ENCODE measurements at regions not wholly inside any gene's neighbourhood (a gene's known extent, or its start where the extent isn't known, plus 50 kb on each side); places are given as distances from the start of the nearest gene placed in this dataset.

DNA sequence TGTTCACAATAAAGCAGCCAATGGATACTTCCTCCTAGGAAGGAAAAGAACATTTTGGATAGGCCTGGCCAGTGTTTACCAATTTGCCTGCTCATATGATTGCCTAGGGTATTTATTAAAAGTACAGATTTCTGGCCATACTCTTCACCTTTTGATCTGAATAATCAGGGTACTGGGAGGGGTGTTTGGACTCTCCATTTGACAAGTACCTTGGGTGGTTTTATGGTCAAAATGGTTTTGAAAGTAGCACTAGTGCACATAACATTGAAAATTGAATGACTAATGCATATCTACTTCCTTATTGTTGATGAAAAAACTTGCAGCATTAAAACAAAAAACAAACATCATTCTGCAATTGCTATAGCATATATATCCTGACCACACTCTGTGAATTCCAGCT is 333.3 kb upstream of the CDH2 start:
- Histone ChIP-seq H3K36me3 (ENCODE audit: control insufficient read depth, insufficient read depth, low read length) (no peaks in the 10 kb centered on the region), H3K4me1 (ENCODE audit: control insufficient read depth, insufficient read depth, low read length) (no peaks in the 10 kb centered on the region), H3K27me3 (ENCODE audit: control insufficient read depth, insufficient read depth, low read length) (no peaks in the 10 kb centered on the region), H3K27ac (ENCODE audit: low read depth, low read length) (no peak overlapping the region), H3K9ac (ENCODE audit: low read length) (no peak overlapping the region), H3K4me3 (ENCODE audit: low read length) (no peak overlapping the region)

DNA sequence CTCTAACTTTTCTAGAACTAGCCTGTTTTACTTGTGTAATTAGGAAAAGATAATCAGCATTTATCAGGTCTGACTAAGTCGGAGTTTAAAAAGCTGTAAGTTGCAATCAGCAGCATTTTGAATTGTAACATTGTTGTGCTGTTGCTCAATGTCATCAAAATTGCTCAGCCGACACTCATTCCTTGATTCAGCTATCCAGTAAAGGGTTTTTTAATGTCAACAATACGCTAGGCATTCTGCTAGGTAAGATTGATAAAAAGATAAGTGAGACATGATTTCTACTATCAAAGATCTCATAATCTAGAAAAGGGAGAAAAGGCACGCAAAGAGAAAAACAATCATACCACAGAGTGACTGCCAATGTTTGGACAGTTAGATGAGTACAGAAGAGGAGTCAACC is 327.1 kb upstream of the CDH2 start:
- Histone ChIP-seq H3K27me3 (ENCODE audit: control insufficient read depth, insufficient read depth, low read length) (no peaks in the 10 kb centered on the region), H3K9ac (ENCODE audit: low read length) (no peak overlapping the region), H3K4me1 (ENCODE audit: control insufficient read depth, insufficient read depth, low read length) (no peaks in the 10 kb centered on the region), H3K27ac (ENCODE audit: low read depth, low read length) (no peak overlapping the region), H3K36me3 (ENCODE audit: control insufficient read depth, insufficient read depth, low read length) (no peaks in the 10 kb centered on the region), H3K4me3 (ENCODE audit: low read length) (no peak overlapping the region)

DNA sequence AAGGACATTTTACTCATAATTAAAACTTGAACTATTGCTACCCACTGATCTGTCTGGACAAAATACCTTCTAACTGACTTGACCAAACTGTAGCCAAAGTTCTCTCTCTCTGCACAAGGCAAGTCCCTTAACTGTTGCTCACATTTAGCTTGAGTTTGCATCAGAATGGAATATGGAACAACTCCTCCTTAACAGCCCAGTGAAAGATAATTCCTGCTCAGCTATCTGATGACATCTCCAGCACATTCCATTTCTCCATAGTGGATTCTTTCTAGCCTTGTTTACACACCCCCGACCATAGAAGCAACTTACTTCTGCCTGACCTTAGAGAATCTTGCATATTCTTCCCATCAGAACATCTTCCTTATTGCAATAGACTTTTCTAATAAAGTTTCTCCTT is 317.2 kb upstream of the CDH2 start:
- Histone ChIP-seq H3K4me3 (ENCODE audit: low read length) (no peak overlapping the region), H3K27me3 (ENCODE audit: control insufficient read depth, insufficient read depth, low read length) (no peaks in the 10 kb centered on the region), H3K36me3 (ENCODE audit: control insufficient read depth, insufficient read depth, low read length) (no peaks in the 10 kb centered on the region), H3K4me1 (ENCODE audit: control insufficient read depth, insufficient read depth, low read length) (no peaks in the 10 kb centered on the region), H3K27ac (ENCODE audit: low read depth, low read length) (no peak overlapping the region), H3K9ac (ENCODE audit: low read length) (no peak overlapping the region)

DNA sequence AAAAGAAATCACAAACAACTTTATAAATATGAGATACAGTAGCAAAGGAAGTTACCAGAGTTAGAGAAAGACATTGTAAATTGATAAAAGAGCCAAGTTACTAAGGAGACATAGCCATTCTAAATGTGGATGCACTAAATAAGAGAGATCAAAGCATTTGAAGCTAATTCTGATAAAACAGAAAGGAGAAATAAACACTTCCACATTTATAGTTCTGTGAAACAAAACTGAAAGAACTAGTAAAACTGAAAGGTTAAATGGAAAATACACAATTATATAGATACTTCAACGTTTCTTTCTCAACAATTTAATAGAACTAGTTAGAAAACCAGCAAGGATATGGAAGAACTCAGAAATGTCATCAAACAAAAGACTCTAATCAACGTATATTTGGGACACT is 309.0 kb upstream of the CDH2 start:
- H3K27ac ChIP-seq (ENCODE audit: low read depth, low read length), result no peak overlapping the region
- no peak overlapping the region for H3K9ac ChIP-seq (ENCODE audit: low read length)
- no peaks in the 10 kb centered on the region for H3K4me1 ChIP-seq (ENCODE audit: control insufficient read depth, insufficient read depth, low read length)
- H3K36me3 ChIP-seq (ENCODE audit: control insufficient read depth, insufficient read depth, low read length), result no peaks in the 10 kb centered on the region
- H3K27me3 ChIP-seq (ENCODE audit: control insufficient read depth, insufficient read depth, low read length), result no peaks in the 10 kb centered on the region
- H3K4me3 ChIP-seq (ENCODE audit: low read length), result no peak overlapping the region

DNA sequence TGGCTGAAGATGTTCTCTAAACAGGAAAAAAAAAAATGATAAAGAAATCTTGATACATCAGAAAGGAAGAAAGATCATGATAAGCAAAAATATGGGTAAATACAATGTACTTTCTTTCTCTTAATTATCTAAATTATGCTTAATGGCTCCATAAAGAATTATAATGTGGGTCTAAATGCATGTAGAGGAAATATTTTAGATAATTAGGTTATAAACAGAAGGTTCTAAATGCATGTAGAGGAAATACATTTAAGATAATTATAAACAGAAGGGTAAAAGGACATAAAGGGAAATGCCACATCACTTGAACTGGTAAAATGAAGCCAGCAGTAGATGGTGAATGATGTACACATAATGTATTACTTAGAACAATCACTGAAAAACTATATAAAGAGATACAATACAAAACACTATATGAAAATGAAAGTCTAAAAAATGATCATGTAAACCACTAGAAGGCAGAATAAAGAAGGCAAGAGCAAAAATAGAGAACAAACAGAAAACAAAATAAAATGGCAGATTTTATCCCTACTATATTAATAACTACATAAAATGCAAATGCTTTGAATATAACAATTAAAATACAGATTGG is 308.4 kb upstream of the CDH2 start:
- Histone ChIP-seq H3K36me3 (ENCODE audit: control insufficient read depth, insufficient read depth, low read length) (no peaks in the 10 kb centered on the region), H3K27me3 (ENCODE audit: control insufficient read depth, insufficient read depth, low read length) (no peaks in the 10 kb centered on the region), H3K27ac (ENCODE audit: low read depth, low read length) (no peak overlapping the region), H3K4me3 (ENCODE audit: low read length) (no peak overlapping the region), H3K4me1 (ENCODE audit: control insufficient read depth, insufficient read depth, low read length) (no peaks in the 10 kb centered on the region), H3K9ac (ENCODE audit: low read length) (no peak overlapping the region)

DNA sequence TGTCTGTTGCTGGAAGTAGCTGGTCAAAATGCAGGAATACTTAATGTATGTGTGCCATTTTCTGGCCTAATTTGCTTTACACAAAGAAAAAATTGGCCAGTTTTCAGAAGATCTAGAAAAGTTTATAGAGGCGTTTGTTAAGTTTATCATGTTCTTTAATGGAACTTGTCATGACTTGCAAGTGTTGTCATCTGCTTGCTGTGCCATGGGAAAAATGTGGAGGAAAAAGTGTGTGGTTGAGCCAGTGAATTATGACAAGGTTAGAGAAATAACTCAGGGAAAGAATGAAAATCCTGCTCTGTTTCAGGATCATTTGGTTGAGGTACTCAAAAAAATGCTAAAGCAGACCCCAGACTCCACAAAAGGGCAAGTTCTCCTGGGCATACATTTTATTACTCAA is 301.6 kb upstream of the CDH2 start:
- H3K27me3 ChIP-seq (ENCODE audit: control insufficient read depth, insufficient read depth, low read length), result no peaks in the 10 kb centered on the region
- H3K9ac ChIP-seq (ENCODE audit: low read length), result no peak overlapping the region
- H3K4me3 ChIP-seq (ENCODE audit: low read length), result no peak overlapping the region

DNA sequence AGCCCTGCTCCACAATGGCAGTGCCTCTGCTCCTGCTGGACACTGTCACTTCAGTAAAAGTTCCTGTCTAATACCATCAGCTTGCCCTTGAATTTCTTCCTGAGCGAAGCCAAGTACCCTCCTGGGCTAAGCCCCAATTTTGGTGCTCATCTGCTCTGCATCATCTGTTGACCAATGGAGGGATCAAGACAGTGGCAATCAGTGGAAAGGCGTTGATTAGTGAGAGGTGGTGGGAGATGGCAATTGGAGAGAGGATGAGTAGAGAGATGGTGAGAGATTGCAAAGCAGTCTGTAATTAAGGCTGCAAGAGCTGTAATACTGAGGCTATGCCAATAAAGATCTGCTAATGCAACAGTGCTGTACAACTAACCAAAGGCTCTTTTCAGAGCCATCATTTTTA is 299.4 kb upstream of the CDH2 start:
- Histone ChIP-seq H3K4me3 (ENCODE audit: low read length) (no peak overlapping the region), H3K27ac (ENCODE audit: low read depth, low read length) (no peak overlapping the region), H3K27me3 (ENCODE audit: control insufficient read depth, insufficient read depth, low read length) (no peaks in the 10 kb centered on the region), H3K4me1 (ENCODE audit: control insufficient read depth, insufficient read depth, low read length) (no peaks in the 10 kb centered on the region), H3K36me3 (ENCODE audit: control insufficient read depth, insufficient read depth, low read length) (no peaks in the 10 kb centered on the region), H3K9ac (ENCODE audit: low read length) (no peak overlapping the region)

More for the DNA sequence above, 301.6 kb upstream of the CDH2 start:
- H3K27ac ChIP-seq (ENCODE audit: low read depth, low read length), result no peak overlapping the region
- no peaks in the 10 kb centered on the region for H3K36me3 ChIP-seq (ENCODE audit: control insufficient read depth, insufficient read depth, low read length)
- no peaks in the 10 kb centered on the region for H3K4me1 ChIP-seq (ENCODE audit: control insufficient read depth, insufficient read depth, low read length)

DNA sequence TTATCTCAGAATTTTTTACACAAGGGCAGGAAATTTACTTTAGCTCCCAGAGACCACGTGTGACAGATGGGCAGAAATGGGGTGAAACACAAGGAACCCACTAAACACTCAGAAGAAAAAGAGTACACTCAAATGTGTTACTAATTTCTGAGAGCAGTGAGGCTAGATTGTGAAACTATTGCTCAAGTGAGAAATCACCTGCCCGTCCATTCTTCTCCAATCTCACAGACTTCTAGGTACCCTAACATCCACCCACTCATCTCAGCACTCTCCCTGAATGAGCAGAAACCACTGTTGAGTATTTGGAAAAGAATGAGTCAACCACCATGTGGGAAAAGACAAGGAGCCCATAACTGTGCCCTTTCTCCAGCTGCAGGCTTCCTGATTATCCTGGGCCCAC is 293.0 kb upstream of the CDH2 start:
- Histone ChIP-seq H3K36me3 (ENCODE audit: control insufficient read depth, insufficient read depth, low read length) (no peaks in the 10 kb centered on the region), H3K4me3 (ENCODE audit: low read length) (no peak overlapping the region), H3K27me3 (ENCODE audit: control insufficient read depth, insufficient read depth, low read length) (no peaks in the 10 kb centered on the region), H3K4me1 (ENCODE audit: control insufficient read depth, insufficient read depth, low read length) (no peaks in the 10 kb centered on the region), H3K9ac (ENCODE audit: low read length) (no peak overlapping the region), H3K27ac (ENCODE audit: low read depth, low read length) (no peak overlapping the region)

DNA sequence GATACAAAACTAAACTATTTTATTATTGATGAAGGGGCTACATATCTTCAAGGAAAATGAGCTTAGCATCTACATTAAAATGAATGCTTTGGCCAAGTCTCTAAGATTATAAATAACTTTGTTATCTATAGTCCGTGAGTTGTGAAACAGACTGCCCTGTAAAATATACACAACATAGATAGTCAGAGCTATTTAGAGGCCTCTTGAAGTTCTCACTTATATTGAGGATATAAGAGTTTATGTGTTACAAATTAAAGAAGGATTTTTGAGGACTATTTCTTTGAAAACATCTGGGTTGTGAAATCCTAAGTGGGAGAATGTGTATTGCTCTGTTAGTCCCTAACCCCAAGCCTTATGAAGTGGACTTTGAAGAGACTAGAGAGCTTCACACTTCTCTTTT is 292.0 kb upstream of the CDH2 start:
- Histone ChIP-seq H3K27ac (ENCODE audit: low read depth, low read length) (no peak overlapping the region), H3K4me3 (ENCODE audit: low read length) (no peak overlapping the region)

DNA sequence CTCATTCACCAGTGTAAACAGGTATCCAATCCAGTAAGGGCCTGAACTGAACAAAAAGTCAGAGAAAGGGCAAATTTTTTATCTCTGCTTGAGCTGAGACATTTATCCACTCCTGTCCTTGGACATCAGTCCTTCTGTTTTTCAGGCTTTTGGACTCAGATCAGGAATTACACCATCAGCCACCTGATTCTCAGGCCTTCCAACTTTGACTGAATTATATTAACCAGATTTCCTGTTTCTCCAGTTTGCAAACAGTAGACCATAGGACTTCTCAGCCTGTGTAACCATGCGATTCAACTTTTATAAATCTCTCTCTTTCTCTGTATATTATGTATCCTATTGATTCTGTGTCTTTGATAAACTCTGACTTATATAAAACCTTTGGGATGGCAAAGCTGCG is 289.3 kb upstream of the CDH2 start:
- no peak overlapping the region for H3K9ac ChIP-seq (ENCODE audit: low read length)
- H3K27ac ChIP-seq (ENCODE audit: low read depth, low read length), result no peak overlapping the region
- no peaks in the 10 kb centered on the region for H3K27me3 ChIP-seq (ENCODE audit: control insufficient read depth, insufficient read depth, low read length)

More for the DNA sequence above, 292.0 kb upstream of the CDH2 start:
- H3K9ac ChIP-seq (ENCODE audit: low read length), result no peak overlapping the region
- no peaks in the 10 kb centered on the region for H3K4me1 ChIP-seq (ENCODE audit: control insufficient read depth, insufficient read depth, low read length)
- no peaks in the 10 kb centered on the region for H3K36me3 ChIP-seq (ENCODE audit: control insufficient read depth, insufficient read depth, low read length)
- H3K27me3 ChIP-seq (ENCODE audit: control insufficient read depth, insufficient read depth, low read length), result no peaks in the 10 kb centered on the region

DNA sequence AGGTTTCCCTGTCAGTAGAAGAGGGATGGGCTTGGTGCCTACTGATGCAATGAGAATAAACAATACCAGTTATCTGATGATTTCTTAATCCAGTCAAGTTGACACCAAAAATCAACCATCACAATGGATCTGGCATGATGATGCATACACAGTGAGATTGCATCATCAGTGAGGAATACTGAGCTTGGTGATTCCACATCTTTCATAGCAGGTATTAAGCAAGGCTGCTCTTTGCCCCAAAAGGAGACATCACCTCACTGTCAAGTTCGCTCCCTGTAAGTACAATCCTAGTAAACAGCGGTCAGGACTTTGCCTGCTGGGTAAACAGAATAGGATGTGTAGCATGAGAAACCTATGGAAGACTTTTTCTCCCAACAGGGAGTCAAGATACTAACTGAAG is 282.7 kb upstream of the CDH2 start:
- no peak overlapping the region for H3K4me3 ChIP-seq (ENCODE audit: low read length)
- no peaks in the 10 kb centered on the region for H3K36me3 ChIP-seq (ENCODE audit: control insufficient read depth, insufficient read depth, low read length)
- H3K4me1 ChIP-seq (ENCODE audit: control insufficient read depth, insufficient read depth, low read length), result no peaks in the 10 kb centered on the region
- H3K27me3 ChIP-seq (ENCODE audit: control insufficient read depth, insufficient read depth, low read length), result no peaks in the 10 kb centered on the region
- H3K9ac ChIP-seq (ENCODE audit: low read length), result no peak overlapping the region
- H3K27ac ChIP-seq (ENCODE audit: low read depth, low read length), result no peak overlapping the region

More for the DNA sequence above, 289.3 kb upstream of the CDH2 start:
- Histone ChIP-seq H3K36me3 (ENCODE audit: control insufficient read depth, insufficient read depth, low read length) (no peaks in the 10 kb centered on the region), H3K4me3 (ENCODE audit: low read length) (no peak overlapping the region), H3K4me1 (ENCODE audit: control insufficient read depth, insufficient read depth, low read length) (no peaks in the 10 kb centered on the region)

DNA sequence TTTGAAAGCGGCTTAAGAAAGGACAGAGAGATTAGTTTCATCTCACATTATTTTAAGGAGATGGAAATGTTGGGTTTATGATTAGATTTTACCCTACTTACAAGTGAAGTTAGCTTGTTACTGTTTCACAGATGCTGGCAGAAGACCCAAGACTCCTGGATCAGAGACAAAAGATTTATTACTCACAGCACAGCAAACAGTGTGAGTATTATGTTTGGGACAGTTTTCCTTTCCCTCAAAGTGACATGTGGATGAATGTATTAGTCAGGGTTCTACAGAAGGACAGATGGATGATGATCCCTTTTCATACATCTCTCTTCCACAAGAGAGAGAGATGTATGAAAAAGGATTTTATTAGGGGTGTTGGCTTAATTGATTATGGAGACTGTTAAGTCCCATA is 281.8 kb upstream of the CDH2 start:
- no peak overlapping the region for H3K27ac ChIP-seq (ENCODE audit: low read depth, low read length)
- no peaks in the 10 kb centered on the region for H3K36me3 ChIP-seq (ENCODE audit: control insufficient read depth, insufficient read depth, low read length)
- H3K4me1 ChIP-seq (ENCODE audit: control insufficient read depth, insufficient read depth, low read length), result no peaks in the 10 kb centered on the region
- no peak overlapping the region for H3K9ac ChIP-seq (ENCODE audit: low read length)
- H3K4me3 ChIP-seq (ENCODE audit: low read length), result no peak overlapping the region
- H3K27me3 ChIP-seq (ENCODE audit: control insufficient read depth, insufficient read depth, low read length), result no peaks in the 10 kb centered on the region

DNA sequence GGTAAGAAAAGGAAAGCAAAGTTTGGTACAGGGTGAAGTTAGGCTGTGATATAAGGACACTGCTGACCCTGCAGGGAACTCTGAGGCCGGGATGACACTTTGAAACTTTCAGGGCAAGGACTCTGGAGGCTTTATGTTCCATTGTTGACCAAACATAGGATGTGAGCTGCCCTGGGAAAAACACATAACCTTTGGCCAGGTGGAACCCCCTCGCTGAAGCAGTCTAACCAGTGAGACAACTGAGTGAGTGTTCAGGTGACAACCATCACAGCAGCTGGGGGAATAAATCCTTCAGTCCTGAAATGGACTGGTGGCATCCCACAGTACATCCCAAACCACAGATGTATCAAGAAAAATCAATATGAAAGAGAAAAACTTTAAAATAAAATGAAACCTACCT is 280.9 kb upstream of the CDH2 start:
- no peak overlapping the region for H3K27ac ChIP-seq (ENCODE audit: low read depth, low read length)
- H3K4me1 ChIP-seq (ENCODE audit: control insufficient read depth, insufficient read depth, low read length), result no peaks in the 10 kb centered on the region
- H3K36me3 ChIP-seq (ENCODE audit: control insufficient read depth, insufficient read depth, low read length), result no peaks in the 10 kb centered on the region
- H3K4me3 ChIP-seq (ENCODE audit: low read length), result no peak overlapping the region
- no peak overlapping the region for H3K9ac ChIP-seq (ENCODE audit: low read length)
- no peaks in the 10 kb centered on the region for H3K27me3 ChIP-seq (ENCODE audit: control insufficient read depth, insufficient read depth, low read length)
